ENCODE measurements at regions not wholly inside any gene's neighbourhood (a gene's known extent, or its start where the extent isn't known, plus 50 kb on each side); places are given as distances from the start of the nearest gene placed in this dataset.

GRCh38 chr13:37984357-37984756 lies 114.8 kb upstream of the TRPC4 start:
- Mint-ChIP-seq H3K9me3 (no peaks in the 10 kb centered on the region), H3K36me3 (ENCODE audit: low read depth) (no peaks in the 10 kb centered on the region), H3K27me3 (ENCODE audit: insufficient read depth, low read depth, poor library complexity) (peaks cover 3% of the 10 kb centered on the region), H3K27ac (no peak overlapping the region), H3K4me1 (peaks cover 4% of the 10 kb centered on the region; the same call in 2 of the 3 replicates), H3K4me3 (no peak overlapping the region)
- Histone ChIP-seq H3K4me2 (no peak overlapping the region), H4K20me1 (replicated peaks; ENCODE audit: insufficient read depth) (no peaks in the 10 kb centered on the region), H2AFZ (no peak overlapping the region), H3K4me1 (ENCODE audit: insufficient read depth) (no peaks in the 10 kb centered on the region), H3K27me3 (ENCODE audit: insufficient read depth) (no peaks in the 10 kb centered on the region), H3F3A (replicated peaks; ENCODE audit: low read depth) (no peaks in the 10 kb centered on the region), H3K27ac (ENCODE audit: low read depth) (no peak overlapping the region), H3K9me2 (ENCODE audit: insufficient read depth) (no peaks in the 10 kb centered on the region), H3K79me2 (replicated peaks; ENCODE audit: insufficient read depth) (no peaks in the 10 kb centered on the region), H3K4me3 (no peak overlapping the region), H3K36me3 (ENCODE audit: insufficient read depth) (no peaks in the 10 kb centered on the region)
- DNase-seq (ENCODE audit: low spot score) (peak; percentile 91), ATAC-seq (peak; percentile 73)
- TF ChIP-seq EZH2 (IDR thresholded peaks at IDR 0.05; ENCODE audit: low read depth, unreplicated experiment) (no peak), CTCF (conservative IDR thresholded peaks at IDR 0.05; ENCODE audit: low read depth in 2 of 2) (peak; percentile 68 to 72), EZH2phosphoT487 (IDR thresholded peaks at IDR 0.05; ENCODE audit: unreplicated experiment) (no peak), ZNF331 (CRISPR knock-in tag; IDR thresholded peaks at IDR 0.05; ENCODE audit: low read depth) (no peak)

GRCh38 chr13:37981932-37982331 lies 112.4 kb upstream of the TRPC4 start:
- H3K36me3 ChIP-seq (ENCODE audit: insufficient read depth) = no peaks in the 10 kb centered on the region
- no peak overlapping the region for H3K27ac Mint-ChIP-seq
- H3F3A ChIP-seq (replicated peaks; ENCODE audit: low read depth) = no peaks in the 10 kb centered on the region
- peaks cover 4% of the 10 kb centered on the region; the same call in 2 of the 3 replicates for H3K4me1 Mint-ChIP-seq
- H3K9me3 Mint-ChIP-seq = no peaks in the 10 kb centered on the region
- no peak overlapping the region for H2AFZ ChIP-seq
- H3K36me3 Mint-ChIP-seq (ENCODE audit: low read depth) = no peaks in the 10 kb centered on the region
- H3K79me2 ChIP-seq (replicated peaks; ENCODE audit: insufficient read depth) = no peaks in the 10 kb centered on the region
- ATAC-seq (no peak), DNase-seq (ENCODE audit: low spot score) (no peak)
- no peak overlapping the region for H3K4me2 ChIP-seq
- H3K9me2 ChIP-seq (ENCODE audit: insufficient read depth) = no peaks in the 10 kb centered on the region
- H3K27ac ChIP-seq (ENCODE audit: low read depth) = no peak overlapping the region
- H3K27me3 ChIP-seq (ENCODE audit: insufficient read depth) = no peaks in the 10 kb centered on the region
- no peaks in the 10 kb centered on the region for H4K20me1 ChIP-seq (replicated peaks; ENCODE audit: insufficient read depth)
- H3K27me3 Mint-ChIP-seq (ENCODE audit: insufficient read depth, low read depth, poor library complexity) = peaks cover 6% of the 10 kb centered on the region
- H3K4me3 ChIP-seq = no peak overlapping the region
- no peaks in the 10 kb centered on the region for H3K4me1 ChIP-seq (ENCODE audit: insufficient read depth)
- no peak overlapping the region for H3K4me3 Mint-ChIP-seq
- TF ChIP-seq, protein P1, sequence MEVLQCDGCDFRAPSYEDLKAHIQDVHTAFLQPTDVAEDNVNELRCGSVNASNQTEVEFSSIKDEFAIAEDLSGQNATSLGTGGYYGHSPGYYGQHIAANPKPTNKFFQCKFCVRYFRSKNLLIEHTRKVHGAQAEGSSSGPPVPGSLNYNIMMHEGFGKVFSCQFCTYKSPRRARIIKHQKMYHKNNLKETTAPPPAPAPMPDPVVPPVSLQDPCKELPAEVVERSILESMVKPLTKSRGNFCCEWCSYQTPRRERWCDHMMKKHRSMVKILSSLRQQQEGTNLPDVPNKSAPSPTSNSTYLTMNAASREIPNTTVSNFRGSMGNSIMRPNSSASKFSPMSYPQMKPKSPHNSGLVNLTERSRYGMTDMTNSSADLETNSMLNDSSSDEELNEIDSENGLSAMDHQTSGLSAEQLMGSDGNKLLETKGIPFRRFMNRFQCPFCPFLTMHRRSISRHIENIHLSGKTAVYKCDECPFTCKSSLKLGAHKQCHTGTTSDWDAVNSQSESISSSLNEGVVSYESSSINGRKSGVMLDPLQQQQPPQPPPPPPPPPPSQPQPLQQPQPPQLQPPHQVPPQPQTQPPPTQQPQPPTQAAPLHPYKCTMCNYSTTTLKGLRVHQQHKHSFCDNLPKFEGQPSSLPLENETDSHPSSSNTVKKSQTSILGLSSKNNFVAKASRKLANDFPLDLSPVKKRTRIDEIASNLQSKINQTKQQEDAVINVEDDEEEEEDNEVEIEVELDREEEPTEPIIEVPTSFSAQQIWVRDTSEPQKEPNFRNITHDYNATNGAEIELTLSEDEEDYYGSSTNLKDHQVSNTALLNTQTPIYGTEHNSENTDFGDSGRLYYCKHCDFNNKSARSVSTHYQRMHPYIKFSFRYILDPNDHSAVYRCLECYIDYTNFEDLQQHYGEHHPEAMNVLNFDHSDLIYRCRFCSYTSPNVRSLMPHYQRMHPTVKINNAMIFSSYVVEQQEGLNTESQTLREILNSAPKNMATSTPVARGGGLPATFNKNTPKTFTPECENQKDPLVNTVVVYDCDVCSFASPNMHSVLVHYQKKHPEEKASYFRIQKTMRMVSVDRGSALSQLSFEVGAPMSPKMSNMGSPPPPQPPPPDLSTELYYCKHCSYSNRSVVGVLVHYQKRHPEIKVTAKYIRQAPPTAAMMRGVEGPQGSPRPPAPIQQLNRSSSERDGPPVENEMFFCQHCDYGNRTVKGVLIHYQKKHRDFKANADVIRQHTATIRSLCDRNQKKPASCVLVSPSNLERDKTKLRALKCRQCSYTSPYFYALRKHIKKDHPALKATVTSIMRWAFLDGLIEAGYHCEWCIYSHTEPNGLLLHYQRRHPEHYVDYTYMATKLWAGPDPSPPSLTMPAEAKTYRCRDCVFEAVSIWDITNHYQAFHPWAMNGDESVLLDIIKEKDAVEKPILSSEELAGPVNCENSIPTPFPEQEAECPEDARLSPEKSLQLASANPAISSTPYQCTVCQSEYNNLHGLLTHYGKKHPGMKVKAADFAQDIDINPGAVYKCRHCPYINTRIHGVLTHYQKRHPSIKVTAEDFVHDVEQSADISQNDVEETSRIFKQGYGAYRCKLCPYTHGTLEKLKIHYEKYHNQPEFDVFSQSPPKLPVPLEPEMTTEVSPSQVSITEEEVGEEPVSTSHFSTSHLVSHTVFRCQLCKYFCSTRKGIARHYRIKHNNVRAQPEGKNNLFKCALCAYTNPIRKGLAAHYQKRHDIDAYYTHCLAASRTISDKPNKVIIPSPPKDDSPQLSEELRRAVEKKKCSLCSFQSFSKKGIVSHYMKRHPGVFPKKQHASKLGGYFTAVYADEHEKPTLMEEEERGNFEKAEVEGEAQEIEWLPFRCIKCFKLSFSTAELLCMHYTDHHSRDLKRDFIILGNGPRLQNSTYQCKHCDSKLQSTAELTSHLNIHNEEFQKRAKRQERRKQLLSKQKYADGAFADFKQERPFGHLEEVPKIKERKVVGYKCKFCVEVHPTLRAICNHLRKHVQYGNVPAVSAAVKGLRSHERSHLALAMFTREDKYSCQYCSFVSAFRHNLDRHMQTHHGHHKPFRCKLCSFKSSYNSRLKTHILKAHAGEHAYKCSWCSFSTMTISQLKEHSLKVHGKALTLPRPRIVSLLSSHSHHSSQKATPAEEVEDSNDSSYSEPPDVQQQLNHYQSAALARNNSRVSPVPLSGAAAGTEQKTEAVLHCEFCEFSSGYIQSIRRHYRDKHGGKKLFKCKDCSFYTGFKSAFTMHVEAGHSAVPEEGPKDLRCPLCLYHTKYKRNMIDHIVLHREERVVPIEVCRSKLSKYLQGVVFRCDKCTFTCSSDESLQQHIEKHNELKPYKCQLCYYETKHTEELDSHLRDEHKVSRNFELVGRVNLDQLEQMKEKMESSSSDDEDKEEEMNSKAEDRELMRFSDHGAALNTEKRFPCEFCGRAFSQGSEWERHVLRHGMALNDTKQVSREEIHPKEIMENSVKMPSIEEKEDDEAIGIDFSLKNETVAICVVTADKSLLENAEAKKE (CRISPR knock-in tag; IDR thresholded peaks at IDR 0.05) = no peak
- no peak for TF ChIP-seq CTCF (conservative IDR thresholded peaks at IDR 0.05; ENCODE audit: low read depth in 2 of 2)
- no peak for TF ChIP-seq ZNF331 (CRISPR knock-in tag; IDR thresholded peaks at IDR 0.05; ENCODE audit: low read depth)
- TF ChIP-seq EZH2phosphoT487 (IDR thresholded peaks at IDR 0.05; ENCODE audit: unreplicated experiment) = no peak
- no peak for TF ChIP-seq POLR2AphosphoS5 (IDR thresholded peaks at IDR 0.05; ENCODE audit: low read depth)
- no peak for TF ChIP-seq ETS1 (IDR thresholded peaks at IDR 0.05)
- no peak for TF ChIP-seq EZH2 (IDR thresholded peaks at IDR 0.05; ENCODE audit: low read depth, unreplicated experiment)
